CD4-positive, alpha-beta T cell treated with Interferon gamma for 1 hour (primary cell): ENCODE measurements at regions not wholly inside any gene's neighbourhood (a gene's known extent, or its start where the extent isn't known, plus 50 kb on each side); places are given as distances from the start of the nearest gene placed in this dataset.

Experiments used
- DNase-seq: peaks from one replicate; pipeline ENCODE4 v3.0.0-alpha.2; 2020

DNA sequence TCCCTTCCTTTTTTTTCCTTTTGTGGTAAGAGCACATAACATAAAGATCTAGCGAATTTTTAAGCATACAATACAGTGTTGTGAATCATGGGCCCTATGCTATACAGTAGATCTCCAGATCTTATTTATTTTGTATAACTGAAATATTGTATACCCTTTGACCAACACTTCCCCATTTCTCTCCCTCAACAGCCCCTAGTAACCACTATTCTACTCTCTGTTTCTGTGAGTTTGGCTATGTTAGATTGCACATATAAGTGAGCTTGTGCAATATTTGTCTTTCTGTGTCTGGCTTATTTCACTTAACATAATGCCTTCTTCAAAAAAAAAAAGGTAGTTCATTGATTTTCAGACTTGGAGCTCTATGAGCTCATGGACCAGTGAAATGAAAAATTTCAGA lies 180.5 kb downstream of the C11orf91 start:
- no peak for DNase-seq

DNA sequence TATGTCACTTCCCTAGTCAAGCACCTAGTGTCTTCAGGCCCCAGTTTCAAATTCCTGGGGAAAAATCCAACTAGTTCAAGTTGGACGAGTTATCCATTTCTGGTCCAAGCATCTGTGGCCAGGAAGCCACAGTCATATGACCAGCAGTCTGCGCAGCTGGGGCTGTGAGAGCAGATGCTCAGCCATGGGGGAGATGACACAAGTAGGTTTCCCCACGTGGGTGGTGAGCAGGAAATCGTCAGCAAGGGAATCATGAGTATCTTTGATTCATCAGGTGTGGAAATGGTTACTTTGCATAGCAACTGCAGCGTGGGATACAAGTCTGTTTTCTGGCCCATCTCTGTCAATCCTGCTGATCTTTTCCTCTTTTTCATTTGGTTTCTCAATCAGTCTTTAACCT lies 185.3 kb downstream of the C11orf91 start:
- no peak for DNase-seq

DNA sequence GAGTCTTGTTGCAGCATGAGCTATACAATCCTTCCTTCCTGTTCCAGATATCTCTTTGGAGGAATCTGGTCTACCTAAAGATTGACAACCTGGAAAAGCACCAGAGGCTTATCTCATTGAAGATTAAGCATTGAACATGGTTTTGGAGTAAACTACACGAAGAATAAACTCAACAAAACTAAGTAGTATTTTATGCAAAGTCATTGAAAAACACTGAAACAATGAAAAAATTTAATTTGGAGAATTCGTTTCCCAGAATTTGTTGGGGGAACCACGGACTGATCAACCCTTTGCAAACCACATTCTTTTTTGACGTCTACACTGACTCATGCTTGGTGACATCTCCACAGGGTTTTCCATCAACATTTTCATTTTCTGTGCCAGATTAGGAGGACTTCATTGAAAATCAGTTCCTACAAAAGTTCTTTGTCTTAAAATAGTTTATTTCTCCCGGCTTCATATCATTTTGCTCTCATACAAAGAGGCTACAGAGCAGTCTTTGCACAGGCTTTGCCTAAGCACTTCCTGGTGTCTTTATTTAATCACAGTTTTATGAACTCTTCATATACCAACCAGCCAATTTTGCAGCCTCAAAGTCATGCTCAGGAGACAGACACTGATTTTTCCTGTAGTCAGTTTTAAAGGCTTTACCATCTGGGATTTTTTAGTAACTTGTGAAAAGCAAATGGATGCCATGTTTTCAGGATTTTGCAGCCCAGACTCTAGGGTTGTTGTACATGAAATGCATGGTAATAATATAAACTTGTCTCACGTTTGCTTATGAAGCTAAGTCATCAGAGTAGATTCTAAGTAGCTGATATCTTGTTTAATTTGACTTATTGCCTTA lies 186.3 kb downstream of the C11orf91 start:
- no peak for DNase-seq

DNA sequence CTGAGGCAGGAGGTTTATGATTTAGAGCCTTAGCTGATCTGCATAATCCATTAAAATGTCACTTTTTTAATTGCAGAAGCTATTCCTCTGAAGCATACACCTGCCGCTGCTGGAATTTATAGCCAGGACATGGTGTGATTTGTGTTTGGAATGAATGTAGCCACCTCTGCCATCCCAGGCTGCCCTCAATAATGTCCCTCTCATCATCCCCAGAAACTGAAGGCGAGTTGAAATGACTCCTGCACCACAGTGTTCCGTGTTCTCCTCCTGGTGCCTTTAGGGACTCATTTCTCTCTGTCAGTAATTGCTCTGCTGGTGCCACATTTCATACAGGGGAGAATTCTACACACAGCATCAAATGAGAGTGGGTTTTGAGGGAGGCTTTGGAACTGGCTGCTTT lies 191.0 kb downstream of the C11orf91 start:
- no peak for DNase-seq

DNA sequence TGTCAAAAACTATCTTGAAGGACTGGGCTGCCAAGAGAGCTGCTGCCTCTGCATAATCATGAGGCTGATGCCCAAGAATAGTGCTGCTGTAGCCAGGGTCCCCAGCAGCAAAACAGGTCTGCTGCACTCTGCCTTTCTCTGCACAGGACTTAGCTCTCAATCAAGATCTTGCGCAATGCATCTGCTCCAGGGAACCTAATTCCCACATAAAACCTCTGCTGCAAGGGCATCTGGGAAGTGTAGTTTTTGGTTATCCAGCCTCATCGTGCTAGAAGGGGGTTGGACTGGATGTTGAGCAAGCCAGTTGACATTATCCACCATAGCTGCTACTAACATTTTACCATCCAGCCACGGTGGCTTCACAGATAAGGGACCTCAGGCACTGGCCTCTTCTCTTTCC lies 192.7 kb downstream of the C11orf91 start:
- DNase-seq: no peak

DNA sequence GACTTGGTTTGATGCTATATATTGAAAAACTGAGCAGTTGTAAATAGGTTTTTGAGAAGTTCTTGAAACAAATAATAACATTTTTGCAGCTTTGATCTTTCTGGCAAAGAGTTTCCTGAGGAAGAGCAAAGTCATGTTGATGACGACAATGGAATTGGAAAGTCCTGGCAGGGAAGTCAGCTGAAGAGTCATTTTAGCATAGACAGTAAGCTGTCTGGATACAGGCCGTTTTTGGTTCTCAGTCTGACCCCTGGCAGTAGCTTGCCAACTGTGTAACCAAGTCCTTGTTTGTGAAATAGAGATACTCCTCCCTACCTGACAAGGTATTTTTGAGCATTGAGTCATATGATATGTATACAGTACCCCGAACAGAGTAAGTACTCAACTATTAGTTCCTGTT lies 193.3 kb downstream of the C11orf91 start:
- no peak for DNase-seq

DNA sequence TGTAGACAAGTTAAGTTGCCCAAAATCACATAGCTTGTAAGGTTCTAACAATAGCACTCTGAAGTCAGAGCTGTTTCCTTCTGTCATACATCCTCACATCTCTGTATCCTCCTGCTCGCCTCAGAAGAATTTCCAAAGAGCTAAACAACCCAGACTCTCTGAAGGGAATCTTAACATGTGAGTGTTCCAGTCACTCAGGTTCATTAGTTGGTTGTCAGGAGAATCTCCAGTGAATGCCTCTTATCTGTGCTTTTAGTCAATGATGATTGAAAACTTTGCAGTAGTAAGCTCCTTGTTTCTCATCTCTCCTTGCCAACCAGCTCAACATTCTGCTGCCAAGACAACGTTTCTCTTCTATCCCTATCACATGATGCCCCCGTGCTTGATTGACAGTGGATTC lies 195.5 kb downstream of the C11orf91 start:
- DNase-seq: no peak

DNA sequence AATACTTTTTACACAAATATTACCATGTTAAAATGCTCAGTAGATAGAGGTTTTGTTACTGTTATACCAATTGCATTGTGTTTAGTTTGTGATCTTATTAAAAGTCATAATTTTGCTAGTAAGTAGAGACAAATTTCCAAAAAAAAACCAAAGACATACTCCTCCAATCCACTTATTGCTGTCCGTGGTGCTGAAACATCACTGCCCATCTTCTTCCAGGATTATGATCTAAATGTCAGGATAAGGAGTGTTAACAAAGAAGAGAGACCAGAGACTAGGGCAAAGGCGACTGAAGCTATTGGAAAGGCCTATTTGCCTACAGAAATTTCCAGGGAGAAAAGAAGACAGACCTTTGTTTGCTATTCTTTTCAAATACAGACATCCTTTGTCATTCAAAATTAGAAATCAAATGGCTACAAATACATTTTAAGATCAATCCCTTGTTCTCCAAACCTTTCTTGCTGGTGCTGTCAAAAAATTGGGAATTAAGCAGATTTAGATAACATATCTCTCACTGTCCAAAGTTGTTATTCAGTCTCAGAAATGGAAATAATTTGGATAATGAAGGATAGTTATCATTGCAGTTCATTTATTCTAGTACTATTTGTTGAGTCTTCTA lies 199.7 kb downstream of the C11orf91 start:
- DNase-seq: no peak

DNA sequence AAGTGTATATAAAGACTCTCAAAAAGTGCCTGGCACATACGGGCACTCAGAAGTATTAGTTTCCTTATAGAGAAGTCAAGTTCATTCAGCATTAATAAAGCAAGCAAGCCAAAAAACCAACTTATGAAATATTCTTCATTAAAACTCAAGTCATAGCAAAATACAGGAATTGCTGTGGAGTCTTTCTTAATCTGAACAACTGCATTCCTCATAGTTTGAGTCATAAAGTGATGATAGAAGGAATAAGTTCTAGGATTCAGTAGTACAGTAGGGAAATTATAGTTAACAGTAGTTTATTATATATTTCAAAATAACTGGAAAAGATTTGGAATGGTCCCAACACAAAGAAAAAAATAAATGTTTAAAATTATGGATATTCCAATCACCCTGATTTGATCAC lies 200.3 kb downstream of the C11orf91 start:
- no peak for DNase-seq

DNA sequence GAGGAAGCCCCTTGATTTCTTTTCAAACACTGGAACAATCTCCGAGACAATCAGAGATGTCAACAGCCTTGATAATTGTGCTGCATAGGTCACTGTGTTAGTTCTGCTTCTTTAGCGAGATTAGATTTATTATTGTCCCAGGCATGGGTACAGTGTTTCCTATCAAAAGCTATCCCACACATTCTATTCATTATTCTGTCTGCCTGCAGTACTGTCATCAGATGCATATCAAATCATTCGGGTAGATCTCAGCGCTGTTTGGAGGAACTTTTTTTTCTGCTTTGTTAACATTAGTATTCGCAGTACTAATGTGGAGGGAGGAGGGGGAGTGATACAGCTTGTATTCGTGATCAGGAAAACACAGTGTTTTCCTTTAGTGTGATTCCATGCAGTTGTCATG lies 208.0 kb downstream of the C11orf91 start:
- DNase-seq: no peak

DNA sequence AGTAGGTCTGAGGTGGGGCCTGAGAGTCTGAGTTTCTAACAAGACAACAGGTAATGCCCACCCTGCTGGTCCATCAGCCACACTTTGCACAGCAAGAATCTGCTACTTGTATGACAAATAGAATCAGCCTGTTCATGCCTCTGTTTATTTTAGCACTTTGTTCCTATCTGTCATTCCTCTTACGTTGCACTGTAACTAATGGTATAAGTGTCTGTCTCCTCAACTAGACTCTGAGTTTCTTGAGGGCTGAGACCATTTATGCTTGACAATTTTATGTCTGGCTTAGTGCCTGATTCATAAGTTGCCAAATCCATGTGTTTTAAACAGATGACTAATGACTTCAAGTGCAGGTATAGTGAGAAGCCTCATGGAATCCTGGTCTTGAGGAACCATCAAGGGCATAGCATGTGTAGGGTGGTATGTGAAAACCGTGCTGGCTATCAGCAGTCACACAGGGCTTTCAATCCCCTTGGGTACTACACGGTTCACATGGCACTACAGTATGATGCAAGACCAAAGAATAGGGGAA lies 209.7 kb downstream of the C11orf91 start:
- no peak for DNase-seq

DNA sequence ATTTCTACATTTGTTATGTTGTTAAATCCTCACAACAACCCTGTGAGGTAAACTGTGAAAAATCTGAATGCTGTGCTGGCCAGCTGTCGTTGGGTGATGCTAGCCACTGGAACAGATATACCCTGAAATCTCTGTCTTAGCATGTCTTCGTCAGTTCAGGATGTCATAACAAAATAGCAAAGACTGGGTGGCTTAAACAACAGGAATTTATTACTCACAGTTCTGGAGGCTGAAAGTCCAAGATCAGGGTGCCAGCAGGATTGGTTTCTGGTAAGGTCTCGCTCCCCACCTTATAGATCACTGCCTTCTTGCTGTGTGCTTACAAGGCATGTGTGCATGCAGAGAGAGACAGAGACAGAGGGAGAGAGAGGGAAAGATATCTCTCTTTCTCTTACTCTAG lies 211.7 kb downstream of the C11orf91 start:
- DNase-seq: no peak

DNA sequence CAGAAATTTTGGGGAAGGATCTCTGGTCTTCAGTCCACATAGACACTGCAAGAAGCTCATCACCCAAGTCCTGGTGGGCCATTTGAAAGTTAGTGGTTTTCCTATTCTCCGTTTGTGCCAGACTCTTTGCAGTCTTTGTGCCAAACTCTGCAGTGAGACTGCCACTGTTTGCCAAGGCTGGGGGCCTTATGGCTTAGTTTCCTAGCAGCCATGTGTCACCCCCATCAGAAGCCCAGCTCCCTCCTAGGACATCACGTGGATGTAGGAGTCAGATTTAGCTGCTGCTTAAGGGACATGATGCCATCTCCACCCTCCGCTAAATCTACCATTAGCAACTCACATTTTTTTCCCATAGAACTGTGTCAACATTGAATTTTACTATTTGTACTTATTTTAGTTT lies 220.0 kb downstream of the C11orf91 start:
- no peak for DNase-seq

DNA sequence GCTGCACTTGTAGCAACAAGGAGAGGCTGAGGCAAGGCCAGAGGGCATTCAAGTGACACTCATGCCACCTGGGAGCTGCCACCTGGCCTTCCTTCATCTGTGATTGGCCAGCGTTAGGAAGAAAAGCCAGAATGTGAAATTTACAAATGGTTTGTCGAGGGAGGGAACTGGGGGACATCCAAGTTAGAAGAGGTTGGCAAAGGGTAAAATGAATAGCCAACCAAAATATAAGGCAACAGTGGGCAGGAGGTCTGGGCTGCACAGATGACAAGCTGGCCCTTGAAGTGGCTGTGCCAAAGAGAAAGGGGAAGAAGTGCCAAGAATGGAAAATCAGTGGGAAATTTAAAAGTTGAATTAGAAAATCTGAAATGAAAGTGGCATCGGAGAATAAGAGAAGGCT lies 221.4 kb downstream of the C11orf91 start:
- no peak for DNase-seq

DNA sequence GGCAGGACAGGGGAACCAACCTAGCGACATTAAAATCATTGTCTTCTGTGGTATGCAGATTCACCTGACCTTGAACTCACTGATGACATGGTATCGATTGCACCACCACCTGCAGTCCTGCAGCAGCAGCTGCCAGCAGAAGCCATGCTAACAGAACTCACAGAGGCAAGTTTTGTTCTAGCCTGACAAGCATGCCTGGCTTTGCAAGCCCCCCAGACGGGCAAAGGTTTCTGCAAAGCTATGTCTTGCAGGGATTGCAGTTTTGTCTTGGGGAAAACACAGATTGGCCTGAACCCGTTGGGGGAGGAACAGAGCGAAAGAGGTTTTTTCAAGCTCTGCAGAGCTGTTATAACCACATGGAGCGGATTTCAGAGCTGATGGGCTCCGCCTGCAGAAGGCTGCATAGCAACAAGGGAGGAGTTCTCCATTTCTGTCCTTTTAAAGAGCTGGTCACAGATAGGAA lies 221.0 kb downstream of the HIPK3 start:
- no peak for DNase-seq

DNA sequence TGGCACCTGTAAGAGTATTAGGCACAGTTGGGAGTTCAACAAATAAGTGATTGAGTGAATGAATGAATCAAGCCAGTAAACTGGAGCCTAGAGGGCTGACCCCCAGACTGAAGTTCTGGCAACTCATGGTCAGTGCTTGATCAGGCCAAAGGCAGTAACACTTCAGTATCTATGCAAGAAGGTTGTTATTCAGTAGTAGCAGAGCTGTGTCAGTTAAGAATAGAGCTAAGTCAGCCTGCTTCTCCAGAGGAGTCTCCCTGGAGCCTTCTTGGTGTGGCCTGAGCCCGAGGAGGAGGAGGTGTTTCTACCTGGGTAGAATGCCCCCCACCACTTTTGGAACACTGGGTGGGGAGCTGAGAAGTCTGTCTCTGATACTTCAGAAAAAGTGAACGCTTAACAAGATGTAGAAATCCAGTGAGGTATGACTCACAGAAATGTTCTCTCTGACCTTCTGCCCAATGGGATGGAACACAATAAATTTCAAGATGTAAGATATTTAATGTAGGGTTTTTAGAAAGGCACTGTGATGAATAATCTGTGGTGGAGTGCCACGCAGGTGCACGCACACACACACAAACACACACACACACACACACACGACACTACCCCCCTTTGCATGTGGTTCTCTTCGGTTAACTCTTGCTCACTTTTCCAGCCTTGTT lies 219.9 kb downstream of the HIPK3 start:
- DNase-seq: no peak

DNA sequence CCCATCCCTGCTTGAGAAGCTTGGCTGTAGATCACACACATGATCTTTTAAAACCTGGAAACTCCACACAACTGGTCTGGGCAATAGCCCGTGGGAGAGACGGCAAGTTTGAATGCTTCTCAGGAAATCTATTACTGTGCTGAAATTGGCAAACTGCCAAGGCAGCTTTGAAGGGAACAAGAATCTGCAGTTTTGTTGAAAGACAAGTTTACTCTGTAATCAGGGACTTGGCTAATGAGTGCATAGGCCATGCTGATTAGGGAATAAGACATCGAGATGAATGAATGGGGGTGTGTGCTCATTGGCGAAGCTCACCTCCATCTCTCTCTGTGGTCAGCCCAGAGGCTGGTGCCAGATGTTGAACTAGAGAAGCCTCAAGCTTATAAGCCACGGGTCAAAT lies 218.8 kb downstream of the HIPK3 start:
- no peak for DNase-seq

DNA sequence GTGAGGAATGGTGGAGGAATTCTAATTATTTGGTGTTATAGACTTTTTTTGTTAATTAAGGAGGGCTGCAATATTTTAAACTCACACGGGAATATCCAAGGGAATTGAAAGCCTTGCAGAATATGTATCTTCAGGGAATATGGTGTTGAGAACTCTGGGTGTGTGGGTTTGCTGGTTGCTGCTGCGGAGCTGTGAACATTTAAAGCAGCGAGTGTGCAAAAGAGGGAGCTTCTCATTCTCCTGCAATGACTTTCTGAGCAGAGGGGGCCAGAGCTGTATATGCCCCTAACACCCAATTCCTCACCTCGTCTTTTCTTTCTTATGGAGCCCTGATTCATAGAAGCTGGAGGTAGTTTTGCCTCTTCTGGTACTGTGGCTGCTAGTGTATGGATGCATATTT lies 217.7 kb downstream of the HIPK3 start:
- no peak for DNase-seq

DNA sequence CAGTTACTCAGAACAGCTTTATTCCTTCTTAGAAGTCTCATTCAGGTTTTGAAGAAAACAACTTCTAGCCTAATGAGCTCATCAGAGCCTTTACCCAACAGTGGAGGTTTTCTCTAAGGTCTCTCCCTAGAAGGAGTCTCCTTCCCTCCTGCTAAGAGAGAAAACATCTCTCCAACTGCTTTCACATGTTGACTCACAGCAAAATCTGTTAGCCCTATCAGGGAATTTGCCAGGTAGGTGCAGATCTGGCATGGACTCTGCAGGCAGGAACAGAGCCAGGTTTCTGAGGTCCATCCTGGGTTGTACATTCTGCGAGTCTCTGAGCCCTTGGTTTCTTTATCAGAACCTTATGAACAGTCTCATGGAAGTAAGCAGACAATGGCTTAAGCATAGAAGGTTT lies 214.4 kb downstream of the HIPK3 start:
- no peak for DNase-seq

DNA sequence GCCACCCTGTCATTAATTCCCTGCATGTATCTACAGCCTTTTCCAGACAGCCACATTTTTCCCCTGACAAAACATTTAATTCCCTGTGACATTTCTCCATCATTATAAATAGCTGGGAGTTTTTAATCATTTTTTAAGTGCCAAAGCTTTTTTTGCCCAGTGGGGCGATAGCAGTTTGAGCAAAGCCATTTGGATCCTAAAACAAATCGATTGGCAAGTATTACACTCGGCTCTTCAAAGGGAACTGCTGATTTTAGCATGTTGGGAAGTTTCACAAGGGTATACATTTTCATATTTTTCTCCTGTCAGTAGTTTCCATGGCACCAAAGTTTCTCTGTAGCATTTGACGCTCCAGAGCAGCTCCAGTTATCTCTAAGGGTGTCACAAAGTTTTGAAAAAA lies 210.8 kb downstream of the HIPK3 start:
- no peak for DNase-seq

DNA sequence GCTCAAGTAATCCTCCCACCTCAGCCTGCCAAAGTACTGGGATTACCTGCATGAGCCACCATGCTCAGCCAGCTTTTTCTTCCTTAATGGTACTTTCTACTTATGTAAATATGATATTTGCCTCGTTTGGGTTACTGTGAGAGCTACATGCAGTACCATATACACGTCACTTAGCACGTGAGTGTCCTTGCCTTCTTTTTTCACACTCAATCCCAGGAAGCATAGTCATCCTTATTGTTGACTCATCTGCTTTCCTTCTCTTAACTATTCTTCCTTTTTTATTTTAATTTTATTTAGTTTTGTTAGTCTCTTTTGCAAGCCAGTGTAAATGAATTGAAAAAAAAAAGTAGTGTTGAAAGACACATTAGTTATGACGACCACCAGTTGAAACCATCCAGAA lies 205.9 kb downstream of the HIPK3 start:
- DNase-seq: no peak

DNA sequence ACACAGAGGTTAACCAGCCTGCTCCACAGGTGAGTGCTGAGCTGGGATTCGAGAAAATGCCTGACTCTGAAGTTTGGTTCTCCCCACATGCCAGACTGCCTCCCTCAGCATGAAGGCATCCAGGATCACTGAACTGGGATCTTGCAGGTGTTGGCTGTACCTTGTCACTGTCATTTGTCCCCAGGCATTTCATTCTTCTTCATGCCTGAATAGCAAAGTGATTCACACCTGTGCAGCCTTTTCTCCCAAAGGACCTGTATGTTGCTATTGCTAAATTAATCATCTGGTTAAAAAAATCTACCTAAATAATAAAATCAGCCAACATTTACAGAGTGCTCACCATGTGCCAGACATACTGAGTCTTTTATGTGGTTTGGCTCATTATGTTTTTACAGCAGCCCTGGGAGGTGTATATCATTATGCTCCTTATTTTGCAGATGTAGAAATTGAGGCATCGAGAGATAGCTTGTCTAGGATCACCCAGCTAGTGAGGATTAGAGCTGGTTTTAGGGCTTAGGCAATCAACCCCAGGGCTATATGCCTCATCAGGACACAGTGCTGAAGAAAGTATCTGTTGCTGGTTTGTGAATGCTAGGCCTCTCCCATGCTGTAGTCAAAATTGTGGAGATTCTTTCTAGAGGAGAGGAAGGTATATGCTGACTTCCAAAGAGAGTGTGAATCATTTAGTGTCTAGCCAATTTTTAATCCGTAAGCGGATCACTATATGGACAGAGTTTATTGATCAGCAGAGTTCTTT lies 204.4 kb downstream of the HIPK3 start:
- no peak for DNase-seq

DNA sequence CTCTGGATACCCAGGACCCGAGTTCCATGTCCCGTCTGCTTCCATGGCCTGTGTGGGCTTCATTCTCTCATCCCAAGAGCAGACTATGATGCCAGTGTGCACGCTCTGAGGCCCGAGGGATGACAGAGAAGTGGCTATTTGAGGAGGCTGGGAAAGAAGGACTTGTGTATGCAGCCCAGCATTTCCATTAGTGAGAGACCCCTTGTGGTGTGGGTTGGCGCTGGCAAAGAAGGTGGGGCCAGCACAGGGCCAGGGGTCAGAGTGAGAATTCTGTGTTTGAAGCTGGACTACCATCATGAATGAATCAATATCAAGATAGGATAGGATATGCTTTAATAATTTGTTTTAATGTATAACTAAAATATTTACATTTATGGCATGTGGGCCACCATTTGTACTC lies 200.8 kb downstream of the HIPK3 start:
- no peak for DNase-seq
